Activated T-helper 2 cell treated with anti-CD3 and anti-CD28 coated beads, Interferon-gamma antibody, Interleukin-2, Interleukin-4, amounts not matched to agents 10 μg/mL and 5 μg/mL and 100 μg/mL, durations not matched to agents 14 hours and 24 hours and 36 hours (primary cell): ENCODE measurements at regions not wholly inside any gene's neighbourhood (a gene's known extent, or its start where the extent isn't known, plus 50 kb on each side); places are given as distances from the start of the nearest gene placed in this dataset.
"Not testable (repeated sequence)": the region's sequence is repeated elsewhere in the genome, so short reads cannot be mapped to it uniquely, and the experiment has no call there.

ENCODE experiments used
- DNase-seq: peaks from one replicate; pipeline ENCODE4 v3.0.0; 2021; ENCODE audit warnings: low spot score
- H3K27ac Mint-ChIP-seq: one replicate; pipeline ENCODE4 v1.8.0; 2021; ENCODE audit warnings: mixed read lengths
- H3K27me3 Mint-ChIP-seq: one replicate; pipeline ENCODE4 v1.8.0; 2021; ENCODE audit warnings: low read depth, mixed read lengths
- H3K36me3 Mint-ChIP-seq: one replicate; pipeline ENCODE4 v1.8.0; 2021; ENCODE audit warnings: low read depth, mixed read lengths
- H3K4me1 Mint-ChIP-seq: one replicate; pipeline ENCODE4 v1.8.0; 2021; ENCODE audit warnings: low read depth, mixed read lengths
- H3K4me3 Mint-ChIP-seq: one replicate; pipeline ENCODE4 v1.8.0; 2021; ENCODE audit warnings: low read depth, mild to moderate bottlenecking, moderate library complexity, mixed read lengths
- H3K9me3 Mint-ChIP-seq: one replicate; pipeline ENCODE4 v1.8.0; 2021; ENCODE audit warnings: mixed read lengths
- intact Hi-C: fragments of 100-400 bp; cut with micrococcal nuclease; formaldehyde crosslinking; loops from one replicate; pipeline ENCODE4 v1.15.1; 2023

DNA sequence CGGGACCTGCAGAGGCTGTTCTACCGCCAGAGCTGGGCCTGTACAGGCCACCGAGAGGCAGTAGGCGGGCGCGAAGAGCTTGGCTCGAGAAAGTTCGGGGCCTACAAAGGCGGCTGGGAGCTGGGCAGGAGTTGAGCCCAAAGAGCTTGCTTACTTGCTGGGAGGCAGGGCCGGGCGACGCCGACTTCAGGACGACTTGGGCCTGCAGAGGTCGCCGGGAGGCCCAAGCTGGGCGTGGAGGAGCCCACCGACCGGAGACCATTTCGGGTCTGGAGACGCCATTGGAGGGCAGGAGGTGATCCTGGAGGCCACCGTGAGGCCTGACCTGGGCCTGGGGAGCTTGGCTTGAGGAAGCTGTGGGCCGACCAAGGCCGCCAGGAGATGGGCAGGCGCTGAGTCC is 258.4 kb upstream of the NUPR2 start:
- intact Hi-C loops, H3K9me3 Mint-ChIP-seq, H3K27me3 Mint-ChIP-seq, H3K27ac Mint-ChIP-seq, H3K4me3 Mint-ChIP-seq, DNase-seq, H3K36me3 Mint-ChIP-seq, H3K4me1 Mint-ChIP-seq: not testable (repeated sequence)

DNA sequence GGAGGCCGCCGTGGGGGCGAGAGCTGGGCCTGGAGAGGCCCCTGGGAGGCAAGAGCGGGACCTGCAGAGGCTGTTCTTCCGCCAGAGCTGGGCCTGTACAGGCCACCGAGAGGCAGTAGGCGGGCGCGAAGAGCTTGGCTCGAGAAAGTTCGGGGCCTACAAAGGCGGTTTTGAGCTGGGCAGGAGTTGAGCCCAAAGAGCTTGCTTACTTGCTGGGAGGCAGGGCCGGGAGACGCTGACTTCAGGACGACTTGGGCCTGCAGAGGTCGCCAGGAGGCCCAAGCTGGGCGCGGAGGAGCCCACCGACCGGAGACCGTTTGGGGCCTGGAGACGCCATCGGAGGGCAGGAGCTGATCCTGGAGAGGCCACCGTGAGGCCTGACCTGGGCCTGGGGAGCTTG is 257.1 kb upstream of the NUPR2 start:
- H3K9me3 Mint-ChIP-seq, H3K4me1 Mint-ChIP-seq, H3K27me3 Mint-ChIP-seq, H3K4me3 Mint-ChIP-seq, intact Hi-C loops, H3K36me3 Mint-ChIP-seq, H3K27ac Mint-ChIP-seq: not testable (repeated sequence)
- DNase-seq = peak; percentile 74

DNA sequence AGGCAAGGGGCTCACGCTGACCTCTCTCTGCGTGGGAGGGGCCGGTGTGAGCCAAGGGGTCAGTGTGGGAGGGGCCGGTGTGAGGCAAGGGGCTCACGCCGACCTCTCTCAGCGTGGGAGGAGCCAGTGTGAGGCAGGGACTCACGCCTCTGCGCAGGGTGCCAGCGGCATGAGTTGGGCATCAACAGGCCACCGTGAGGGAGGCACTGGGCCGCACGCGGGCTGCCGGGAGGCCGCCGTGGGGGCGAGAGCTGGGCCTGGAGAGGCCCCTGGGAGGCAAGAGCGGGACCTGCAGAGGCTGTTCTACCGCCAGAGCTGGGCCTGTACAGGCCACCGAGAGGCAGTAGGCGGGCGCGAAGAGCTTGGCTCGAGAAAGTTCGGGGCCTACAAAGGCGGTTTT is 255.6 kb upstream of the NUPR2 start:
- H3K27me3 Mint-ChIP-seq, H3K4me3 Mint-ChIP-seq, H3K27ac Mint-ChIP-seq, H3K36me3 Mint-ChIP-seq, intact Hi-C loops, H3K4me1 Mint-ChIP-seq, H3K9me3 Mint-ChIP-seq: not testable (repeated sequence)
- peak; percentile 35 for DNase-seq

DNA sequence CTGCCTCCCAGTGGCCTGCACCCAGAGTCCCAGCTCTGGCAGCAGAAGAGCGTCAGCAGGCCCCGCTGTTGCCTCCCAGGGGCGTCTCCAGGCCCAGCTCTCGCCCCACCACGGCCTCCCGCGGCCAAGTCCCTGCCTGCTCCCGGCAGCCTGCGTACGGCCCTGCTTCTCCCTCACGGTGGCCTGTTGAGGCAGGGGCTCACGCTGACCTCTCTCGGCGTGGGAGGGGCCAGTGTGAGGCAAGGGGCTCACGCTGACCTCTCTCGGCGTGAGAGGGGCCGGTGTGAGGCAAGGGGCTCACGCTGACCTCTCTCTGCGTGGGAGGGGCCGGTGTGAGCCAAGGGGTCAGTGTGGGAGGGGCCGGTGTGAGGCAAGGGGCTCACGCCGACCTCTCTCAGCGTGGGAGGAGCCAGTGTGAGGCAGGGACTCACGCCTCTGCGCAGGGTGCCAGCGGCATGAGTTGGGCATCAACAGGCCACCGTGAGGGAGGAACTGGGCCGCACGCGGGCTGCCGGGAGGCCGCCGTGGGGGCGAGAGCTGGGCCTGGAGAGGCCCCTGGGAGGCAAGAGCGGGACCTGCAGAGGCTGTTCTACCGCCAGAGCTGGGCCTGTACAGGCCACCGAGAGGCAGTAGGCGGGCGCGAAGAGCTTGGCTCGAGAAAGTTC is 254.1 kb upstream of the NUPR2 start:
- DNase-seq, H3K4me1 Mint-ChIP-seq, H3K9me3 Mint-ChIP-seq, H3K36me3 Mint-ChIP-seq, H3K4me3 Mint-ChIP-seq, H3K27me3 Mint-ChIP-seq, intact Hi-C loops, H3K27ac Mint-ChIP-seq: not testable (repeated sequence)

DNA sequence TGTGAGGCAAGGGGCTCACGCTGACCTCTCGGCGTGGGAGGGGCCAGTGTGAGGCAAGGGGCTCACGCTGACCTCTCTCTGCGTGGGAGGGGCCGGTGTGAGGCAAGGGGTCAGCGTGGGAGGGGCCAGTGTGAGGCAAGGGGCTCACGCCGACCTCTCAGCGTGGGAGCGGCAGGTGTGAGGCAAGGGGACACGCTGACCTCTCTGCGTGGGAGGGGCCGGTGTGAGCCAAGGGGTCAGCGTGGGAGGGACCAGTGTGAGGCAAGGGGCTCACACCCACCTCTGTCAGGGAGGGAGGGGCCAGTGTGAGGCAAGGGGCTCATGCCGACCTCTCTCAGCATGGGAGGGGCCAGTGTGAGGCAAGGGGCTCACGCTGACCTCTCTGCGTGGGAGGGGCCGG is 251.7 kb upstream of the NUPR2 start:
- H3K4me3 Mint-ChIP-seq, intact Hi-C loops, H3K4me1 Mint-ChIP-seq, H3K9me3 Mint-ChIP-seq, H3K27me3 Mint-ChIP-seq, H3K27ac Mint-ChIP-seq, H3K36me3 Mint-ChIP-seq, DNase-seq: not testable (repeated sequence)

DNA sequence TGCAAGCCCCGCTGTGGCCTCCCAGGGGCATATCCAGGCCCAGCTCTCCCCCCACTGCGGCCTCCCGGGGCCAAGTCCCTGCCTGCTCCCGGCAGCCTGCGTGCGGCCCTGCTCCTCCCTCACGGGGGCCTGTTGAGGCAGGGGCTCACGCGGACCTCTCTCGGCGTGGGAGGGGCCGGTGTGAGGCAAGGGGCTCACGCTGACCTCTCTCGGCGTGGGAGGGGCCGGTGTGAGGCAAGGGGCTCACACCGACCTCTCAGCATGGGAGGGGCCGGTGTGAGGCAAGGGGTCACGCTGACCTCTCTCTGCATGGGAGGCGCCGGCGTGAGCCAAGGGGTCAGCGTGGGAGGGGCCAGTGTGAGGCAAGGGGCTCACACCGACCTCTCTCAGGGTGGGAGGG is 251.2 kb upstream of the NUPR2 start:
- DNase-seq, H3K9me3 Mint-ChIP-seq, H3K27me3 Mint-ChIP-seq, intact Hi-C loops, H3K4me3 Mint-ChIP-seq, H3K36me3 Mint-ChIP-seq, H3K4me1 Mint-ChIP-seq, H3K27ac Mint-ChIP-seq: not testable (repeated sequence)

DNA sequence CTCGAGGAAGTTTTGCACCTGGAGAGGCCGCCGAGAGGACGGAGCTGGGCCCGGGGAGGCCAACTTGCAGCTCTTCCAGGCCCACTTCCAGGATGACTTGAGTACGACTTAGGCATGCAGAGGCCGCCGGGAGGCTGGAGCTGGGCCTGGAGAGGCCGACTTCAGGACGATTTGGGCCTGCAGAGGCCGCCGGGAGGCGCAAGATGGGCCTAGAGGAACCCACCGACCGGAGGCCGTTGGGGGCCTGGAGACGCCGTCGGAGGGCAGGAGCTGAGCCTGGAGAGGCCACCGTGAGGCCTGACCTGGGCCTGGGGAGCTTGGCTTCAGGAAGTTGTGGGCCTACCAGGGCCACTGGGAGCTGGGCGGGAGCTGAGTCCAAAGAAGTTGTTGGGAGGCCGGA is 250.5 kb upstream of the NUPR2 start:
- H3K4me3 Mint-ChIP-seq, H3K27me3 Mint-ChIP-seq, H3K27ac Mint-ChIP-seq, H3K36me3 Mint-ChIP-seq, H3K9me3 Mint-ChIP-seq, DNase-seq, H3K4me1 Mint-ChIP-seq, intact Hi-C loops: not testable (repeated sequence)

DNA sequence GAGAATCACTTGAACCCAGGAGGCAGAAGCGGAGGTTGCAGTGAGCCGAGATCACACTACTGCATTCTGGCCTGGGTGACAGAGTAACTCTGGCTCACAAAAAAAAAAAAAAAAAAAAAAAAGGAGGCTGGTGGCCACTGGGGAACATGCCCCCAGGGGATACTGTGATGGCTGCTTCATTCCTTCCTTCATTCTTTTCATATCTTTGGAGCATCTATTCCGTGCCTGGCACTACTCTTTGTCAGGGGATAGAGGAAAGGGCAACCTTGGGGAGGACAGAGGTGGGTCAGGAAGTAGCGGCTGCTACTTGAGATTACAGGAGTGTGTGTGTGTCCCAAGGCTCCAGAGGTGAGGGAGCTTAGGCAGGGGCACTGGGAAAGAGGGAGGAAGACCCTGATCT is 236.4 kb upstream of the NUPR2 start:
- DNase-seq, H3K27ac Mint-ChIP-seq, H3K4me3 Mint-ChIP-seq, H3K4me1 Mint-ChIP-seq, H3K27me3 Mint-ChIP-seq, H3K36me3 Mint-ChIP-seq, intact Hi-C loops: not testable (repeated sequence)
- peaks cover 20% of the 10 kb centered on the region for H3K9me3 Mint-ChIP-seq

DNA sequence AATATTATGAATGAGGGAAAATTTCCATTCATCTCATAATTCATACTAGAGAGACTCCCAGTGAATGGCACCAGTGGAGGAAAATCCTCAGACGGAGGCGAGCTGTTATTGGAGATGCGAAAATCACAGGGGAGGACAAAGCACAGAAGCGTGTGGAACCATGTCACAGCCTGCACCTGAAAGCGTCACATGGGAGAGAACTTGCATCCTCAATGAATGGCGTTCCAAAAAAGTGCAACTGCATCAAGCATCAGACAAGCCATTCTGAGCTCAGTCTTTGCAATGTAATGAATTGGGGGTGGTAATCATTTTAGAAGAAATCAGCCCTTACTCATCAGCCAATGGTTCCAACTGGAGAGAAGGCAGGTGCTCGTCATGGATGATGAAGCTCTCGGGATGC is 235.0 kb upstream of the NUPR2 start:
- DNase-seq, intact Hi-C loops, H3K4me1 Mint-ChIP-seq, H3K27ac Mint-ChIP-seq, H3K4me3 Mint-ChIP-seq, H3K36me3 Mint-ChIP-seq, H3K27me3 Mint-ChIP-seq: not testable (repeated sequence)
- peaks cover 26% of the 10 kb centered on the region for H3K9me3 Mint-ChIP-seq

DNA sequence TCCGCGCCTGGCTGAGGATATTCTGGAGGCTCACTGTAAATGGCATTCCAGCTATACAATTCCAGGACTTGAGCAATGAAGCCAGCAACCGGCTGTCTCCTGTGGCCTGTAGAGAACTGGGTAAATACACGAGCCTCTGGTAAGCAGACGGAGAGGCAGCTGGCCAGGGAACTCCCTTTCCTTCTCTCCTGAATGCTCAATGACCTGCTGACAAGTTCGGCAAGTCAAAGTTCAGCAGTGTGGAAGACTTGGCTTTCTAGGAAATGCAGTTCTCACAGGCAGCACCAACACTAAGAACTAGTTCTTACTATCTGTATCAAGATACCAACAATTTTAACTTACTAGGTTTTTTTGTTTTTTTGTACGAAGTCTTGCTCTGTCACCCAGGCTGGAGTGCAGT is 232.1 kb upstream of the NUPR2 start:
- H3K27me3 Mint-ChIP-seq, H3K4me1 Mint-ChIP-seq, H3K36me3 Mint-ChIP-seq, intact Hi-C loops, H3K4me3 Mint-ChIP-seq, H3K27ac Mint-ChIP-seq, DNase-seq: not testable (repeated sequence)
- peaks cover 31% of the 10 kb centered on the region for H3K9me3 Mint-ChIP-seq

DNA sequence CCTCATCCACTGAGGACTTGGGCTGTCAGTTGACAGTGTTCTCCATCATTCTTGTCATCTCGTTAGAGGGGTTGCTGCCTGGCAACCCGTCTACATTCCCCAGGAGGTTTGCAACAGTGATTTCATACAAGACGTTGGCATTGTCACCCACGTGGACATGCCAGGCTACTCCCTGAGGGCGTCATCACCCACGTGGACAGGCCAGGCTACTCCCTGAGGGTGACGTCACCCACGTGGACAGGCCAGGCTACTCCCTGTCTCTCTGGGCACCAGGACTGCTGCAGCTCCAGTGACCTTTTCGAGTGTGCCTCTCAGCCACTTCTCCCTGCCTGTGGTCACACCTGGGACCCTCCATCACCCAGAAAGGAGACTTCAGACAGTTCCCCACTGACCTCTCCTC is 212.1 kb upstream of the NUPR2 start:
- DNase-seq, H3K36me3 Mint-ChIP-seq, H3K4me3 Mint-ChIP-seq, intact Hi-C loops, H3K4me1 Mint-ChIP-seq, H3K27me3 Mint-ChIP-seq, H3K27ac Mint-ChIP-seq: not testable (repeated sequence)
- H3K9me3 Mint-ChIP-seq = peaks cover 38% of the 10 kb centered on the region

DNA sequence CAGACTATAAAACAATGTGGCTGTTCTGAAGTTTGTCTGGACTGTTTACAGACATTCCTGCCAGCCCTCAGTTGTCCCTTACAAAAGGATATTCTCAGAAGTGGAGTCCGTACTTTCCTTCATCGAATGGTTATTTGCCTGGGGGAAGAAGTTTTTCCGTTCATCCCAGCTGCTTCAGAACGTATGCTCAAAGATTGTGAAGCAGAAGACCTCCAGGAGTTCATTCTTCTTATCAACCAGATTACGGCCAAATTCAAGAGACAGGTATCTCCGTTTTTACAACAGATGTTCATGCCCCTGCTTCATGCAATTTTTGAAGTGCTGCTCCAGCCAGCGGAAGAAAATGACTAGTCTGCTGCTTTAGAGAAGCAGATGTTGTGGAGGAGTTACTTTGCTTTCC is 174.3 kb upstream of the NUPR2 start:
- Mint-ChIP-seq H3K9me3 (peaks cover 54% of the 10 kb centered on the region), H3K27ac (no peak overlapping the region)

DNA sequence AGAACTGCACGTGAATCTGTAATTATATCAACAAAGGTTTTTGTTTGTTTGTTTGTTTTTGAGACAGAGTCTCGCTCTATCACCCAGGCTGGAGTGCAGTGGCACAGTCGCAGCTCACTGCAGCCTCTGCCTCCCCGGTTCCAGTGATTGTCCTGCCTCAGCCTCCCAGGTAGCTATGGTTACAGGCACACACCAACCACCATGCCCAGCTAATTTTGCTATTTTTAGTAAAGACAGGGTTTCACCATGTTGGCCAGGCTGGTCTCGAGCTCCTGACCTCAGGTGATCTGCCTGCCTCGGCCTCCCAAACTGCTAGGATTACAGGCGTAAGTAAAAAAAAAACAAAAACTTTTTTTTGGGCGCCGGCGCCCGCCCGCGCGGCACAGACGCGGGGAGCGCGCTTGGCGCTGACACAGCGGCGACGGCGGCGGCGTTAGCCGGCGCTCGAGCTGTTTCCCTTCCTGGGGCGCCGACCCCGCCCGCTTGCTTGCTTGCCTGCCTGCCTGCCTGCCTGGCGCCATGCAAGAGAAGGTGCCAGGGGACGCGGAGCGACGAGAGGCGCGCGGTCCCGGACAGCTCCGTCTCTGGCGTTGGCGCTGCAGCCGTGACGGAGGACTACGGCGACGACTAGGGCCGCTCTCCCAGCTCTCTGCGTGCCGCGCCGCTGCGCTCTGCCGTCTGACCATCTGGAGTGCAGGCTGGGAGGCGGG is 171.4 kb upstream of the NUPR2 start:
- Mint-ChIP-seq H3K27ac (no peak overlapping the region), H3K27me3 (no peaks in the 10 kb centered on the region), H3K4me1 (no peaks in the 10 kb centered on the region), H3K36me3 (no peaks in the 10 kb centered on the region), H3K9me3 (peaks cover 61% of the 10 kb centered on the region), H3K4me3 (no peak overlapping the region)
- DNase-seq = no peak
- intact Hi-C loops = no loop called here

More for the DNA sequence above, 174.3 kb upstream of the NUPR2 start:
- intact Hi-C loops = no loop called here
- DNase-seq = no peak
- Mint-ChIP-seq H3K4me1 (no peaks in the 10 kb centered on the region), H3K36me3 (peaks cover 4% of the 10 kb centered on the region), H3K4me3 (no peak overlapping the region), H3K27me3 (no peaks in the 10 kb centered on the region)

DNA sequence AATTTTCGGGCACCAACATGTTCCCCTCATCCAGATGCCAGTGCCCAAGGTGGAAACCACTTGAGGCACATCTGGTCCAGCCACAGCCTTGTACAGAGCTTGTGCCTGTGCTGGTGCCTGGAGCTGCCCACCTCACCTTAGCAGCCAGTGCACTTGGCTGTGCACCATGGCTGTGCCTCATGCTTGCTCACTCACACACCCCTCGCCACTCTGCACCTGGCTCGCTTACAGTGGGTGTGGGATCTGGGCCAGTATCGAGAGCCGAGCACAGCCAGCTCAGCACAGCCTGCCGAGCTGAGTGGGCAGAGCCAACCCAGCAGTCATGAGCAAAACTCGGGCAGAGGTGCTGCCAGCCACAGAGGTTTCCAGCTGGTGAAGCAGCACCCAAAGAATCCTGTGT is 139.9 kb upstream of the NUPR2 start:
- Mint-ChIP-seq H3K27me3 (no peaks in the 10 kb centered on the region), H3K27ac (no peak overlapping the region), H3K36me3 (no peaks in the 10 kb centered on the region), H3K4me1 (no peaks in the 10 kb centered on the region), H3K4me3 (no peak overlapping the region), H3K9me3 (peaks cover 55% of the 10 kb centered on the region)
- no peak for DNase-seq
- intact Hi-C loops = no loop called here
